ENCODE measurements at regions not wholly inside any gene's neighbourhood (a gene's known extent, or its start where the extent isn't known, plus 50 kb on each side); places are given as distances from the start of the nearest gene placed in this dataset.
"Not testable (repeated sequence)": the region's sequence is repeated elsewhere in the genome, so short reads cannot be mapped to it uniquely, and the experiment has no call there.

- H3K9me3 Mint-ChIP-seq: peaks cover 0 to 2% (median 0%) of the 10 kb centered on the region in 6 donors
Observed at GRCh38 chr2:60352491-60353405, 200.7 kb downstream of the BCL11A start.

GRCh38 chr2:60351802-60352201 lies 201.7 kb downstream of the BCL11A start:
- no peak overlapping the region for H3K4me3 Mint-ChIP-seq
- H3K36me3 Mint-ChIP-seq: no peaks in the 10 kb centered on the region
- peaks cover 3 to 13% (median 7%) of the 10 kb centered on the region in 3 donors for H3K27me3 Mint-ChIP-seq (ENCODE audit: low read depth in 3 of 3)
- no peak overlapping the region for H3K27ac Mint-ChIP-seq
- H3K9me3 Mint-ChIP-seq: peaks cover 0 to 2% (median 0%) of the 10 kb centered on the region in 6 donors
- no peak for DNase-seq
- H3K4me1 Mint-ChIP-seq: peaks cover 8 to 14% of the 10 kb centered on the region in 2 donors

More at GRCh38 chr2:60352491-60353405, 200.7 kb downstream of the BCL11A start:
- Mint-ChIP-seq H3K36me3 (no peaks in the 10 kb centered on the region), H3K27me3 (ENCODE audit: low read depth in 3 of 3) (peaks cover 3 to 18% (median 9%) of the 10 kb centered on the region in 3 donors), H3K27ac (no peak overlapping the region), H3K4me3 (no peak overlapping the region), H3K4me1 (peaks cover 8 to 14% of the 10 kb centered on the region in 2 donors)
- DNase-seq: no peak

GRCh38 chr2:60351321-60351720 lies 202.1 kb downstream of the BCL11A start:
- Mint-ChIP-seq H3K4me3 (no peak overlapping the region), H3K27ac (peak overlapping the region in 1 of 6 donors; percentile 4), H3K27me3 (ENCODE audit: low read depth in 3 of 3) (peaks cover 2 to 11% (median 6%) of the 10 kb centered on the region in 3 donors), H3K4me1 (peaks cover 6 to 11% of the 10 kb centered on the region in 2 donors), H3K9me3 (peaks cover 0 to 2% (median 0%) of the 10 kb centered on the region in 6 donors), H3K36me3 (no peaks in the 10 kb centered on the region)
- no peak for DNase-seq

- peaks cover 0 to 11% (median 6%) of the 10 kb centered on the region in 3 donors for H3K27me3 Mint-ChIP-seq (ENCODE audit: low read depth in 3 of 3)
- peaks cover 0 to 2% (median 0%) of the 10 kb centered on the region in 6 donors for H3K9me3 Mint-ChIP-seq
- H3K4me3 Mint-ChIP-seq: no peak overlapping the region
- no peak for DNase-seq
- no peaks in the 10 kb centered on the region for H3K36me3 Mint-ChIP-seq
- H3K4me1 Mint-ChIP-seq: peaks cover under 1 to 6% of the 10 kb centered on the region in 2 donors
- H3K27ac Mint-ChIP-seq: no peak overlapping the region
Observed at GRCh38 chr2:60350791-60351190, 202.7 kb downstream of the BCL11A start.

GRCh38 chr2:60347781-60348180 lies 205.7 kb downstream of the BCL11A start:
- H3K9me3 Mint-ChIP-seq: peaks cover 0 to 2% (median 0%) of the 10 kb centered on the region in 6 donors
- no peaks in the 10 kb centered on the region for H3K36me3 Mint-ChIP-seq
- peaks cover 3 to 4% (median 3%) of the 10 kb centered on the region in 3 donors for H3K27me3 Mint-ChIP-seq (ENCODE audit: low read depth in 3 of 3)
- H3K4me1 Mint-ChIP-seq: no peaks in the 10 kb centered on the region
- DNase-seq: no peak
- H3K4me3 Mint-ChIP-seq: no peak overlapping the region
- no peak overlapping the region for H3K27ac Mint-ChIP-seq

- not testable (repeated sequence) for H3K36me3 Mint-ChIP-seq; H3K27me3 Mint-ChIP-seq (ENCODE audit: low read depth in 3 of 3); H3K4me1 Mint-ChIP-seq; H3K27ac Mint-ChIP-seq; H3K9me3 Mint-ChIP-seq; H3K4me3 Mint-ChIP-seq; DNase-seq
Observed at GRCh38 chr2:60342491-60342890, 211.0 kb downstream of the BCL11A start.

GRCh38 chr2:60341151-60341550 lies 212.3 kb downstream of the BCL11A start:
- no peak for DNase-seq
- no peaks in the 10 kb centered on the region for H3K36me3 Mint-ChIP-seq
- no peak overlapping the region for H3K27ac Mint-ChIP-seq
- H3K9me3 Mint-ChIP-seq: peaks cover 0 to 5% (median 0%) of the 10 kb centered on the region in 6 donors
- H3K27me3 Mint-ChIP-seq (ENCODE audit: low read depth in 3 of 3): peaks cover 0 to 5% (median 3%) of the 10 kb centered on the region in 3 donors
- no peaks in the 10 kb centered on the region for H3K4me1 Mint-ChIP-seq
- H3K4me3 Mint-ChIP-seq: no peak overlapping the region

GRCh38 chr2:60339286-60339685 lies 214.2 kb downstream of the BCL11A start:
- Mint-ChIP-seq H3K4me3 (no peak overlapping the region), H3K36me3 (no peaks in the 10 kb centered on the region), H3K27me3 (ENCODE audit: low read depth in 3 of 3) (peaks cover 0 to 4% (median 3%) of the 10 kb centered on the region in 3 donors), H3K27ac (no peak overlapping the region), H3K4me1 (no peaks in the 10 kb centered on the region), H3K9me3 (peaks cover 0 to 5% (median 0%) of the 10 kb centered on the region in 6 donors)
- DNase-seq: no peak

- no peaks in the 10 kb centered on the region for H3K36me3 Mint-ChIP-seq
- no peaks in the 10 kb centered on the region for H3K4me1 Mint-ChIP-seq
- H3K4me3 Mint-ChIP-seq: no peak overlapping the region
- no peak for DNase-seq
- H3K9me3 Mint-ChIP-seq: peaks cover 0 to 5% (median 0%) of the 10 kb centered on the region in 6 donors
- no peak overlapping the region for H3K27ac Mint-ChIP-seq
- peaks cover 0 to 4% (median 0%) of the 10 kb centered on the region in 3 donors for H3K27me3 Mint-ChIP-seq (ENCODE audit: low read depth in 3 of 3)
Observed at GRCh38 chr2:60337142-60337497, 216.3 kb downstream of the BCL11A start.

- Mint-ChIP-seq H3K27ac (no peak overlapping the region), H3K4me1 (no peaks in the 10 kb centered on the region), H3K9me3 (peaks cover 0 to 3% (median 0%) of the 10 kb centered on the region in 6 donors), H3K4me3 (no peak overlapping the region), H3K27me3 (ENCODE audit: low read depth in 3 of 3) (peaks cover 0 to 1% (median 0%) of the 10 kb centered on the region in 3 donors), H3K36me3 (no peaks in the 10 kb centered on the region)
- no peak for DNase-seq
Observed at GRCh38 chr2:60336442-60337141, 216.9 kb downstream of the BCL11A start.

GRCh38 chr2:60335533-60336237 lies 217.8 kb downstream of the BCL11A start:
- no peak for DNase-seq
- no peak overlapping the region for H3K4me3 Mint-ChIP-seq
- peaks cover 0 to 1% (median 0%) of the 10 kb centered on the region in 3 donors for H3K27me3 Mint-ChIP-seq (ENCODE audit: low read depth in 3 of 3)
- H3K27ac Mint-ChIP-seq: no peak overlapping the region
- no peaks in the 10 kb centered on the region for H3K36me3 Mint-ChIP-seq
- H3K9me3 Mint-ChIP-seq: peaks cover 0 to 3% (median 0%) of the 10 kb centered on the region in 6 donors
- no peaks in the 10 kb centered on the region for H3K4me1 Mint-ChIP-seq

- Mint-ChIP-seq H3K36me3 (no peaks in the 10 kb centered on the region), H3K4me3 (no peak overlapping the region), H3K4me1 (no peaks in the 10 kb centered on the region), H3K9me3 (peaks cover 0 to 3% (median 0%) of the 10 kb centered on the region in 6 donors), H3K27me3 (ENCODE audit: low read depth in 3 of 3) (peaks cover 0 to 1% (median 0%) of the 10 kb centered on the region in 3 donors), H3K27ac (no peak overlapping the region)
- DNase-seq: no peak
Observed at GRCh38 chr2:60334610-60335009, 218.8 kb downstream of the BCL11A start.

GRCh38 chr2:60333264-60333663 lies 220.2 kb downstream of the BCL11A start:
- Mint-ChIP-seq H3K27me3 (ENCODE audit: low read depth in 3 of 3) (peaks cover 0 to 1% (median 0%) of the 10 kb centered on the region in 3 donors), H3K9me3 (peaks cover 0 to under 1% (median 0%) of the 10 kb centered on the region in 6 donors), H3K4me3 (no peak overlapping the region), H3K27ac (no peak overlapping the region), H3K36me3 (no peaks in the 10 kb centered on the region), H3K4me1 (no peaks in the 10 kb centered on the region)
- no peak for DNase-seq

All from immature natural killer cell (primary cell).